CD4-positive, CD25-positive, alpha-beta regulatory T cell (primary cell): ENCODE measurements at regions not wholly inside any gene's neighbourhood (a gene's known extent, or its start where the extent isn't known, plus 50 kb on each side); places are given as distances from the start of the nearest gene placed in this dataset.

Experiments
- ATAC-seq, 2 donors: fragments of 150-1000 bp; cut with Tn5 transposase; one replicate each; pipeline ENCODE4 v1.10.0; 2021; ENCODE audit warnings: low read depth in 2 of 2, moderate number of reproducible peaks in 2 of 2, moderate library complexity in 1 of 2
- DNase-seq, 3 donors: peaks; one replicate each; pipeline versions ENCODE4 v3.0.0 to v3.0.0-alpha.2; 2012 to 2022; ENCODE audit warnings: mixed read lengths in 1 of 3
- H3K27ac ChIP-seq: one replicate; pipeline ENCODE4 v1.7.0; 2013; ENCODE audit warnings: mild to moderate bottlenecking, low read length; ENCODE audit not compliant: insufficient read depth, poor library complexity, severe bottlenecking
- H3K27me3 ChIP-seq: one replicate; pipeline ENCODE4 v1.7.0; 2013; ENCODE audit warnings: low read length; ENCODE audit not compliant: control insufficient read depth, insufficient read depth
- H3K36me3 ChIP-seq: one replicate; pipeline ENCODE4 v1.7.0; 2013; ENCODE audit warnings: mild to moderate bottlenecking, low read length, moderate library complexity; ENCODE audit not compliant: control insufficient read depth, insufficient read depth
- H3K4me1 ChIP-seq: 2 replicates; pipeline ENCODE4 v1.7.0; 2013; ENCODE audit warnings: mild to moderate bottlenecking, low read length; ENCODE audit not compliant: insufficient read depth, control insufficient read depth, poor library complexity, severe bottlenecking
- H3K4me3 ChIP-seq: one replicate; pipeline ENCODE4 v1.7.0; 2013; ENCODE audit warnings: low read depth, mild to moderate bottlenecking, low read length, moderate library complexity
- H3K9me3 ChIP-seq, 2 experiments: 1 replicate in 1 of 2; 2 replicates in 1 of 2; pipeline ENCODE4 v1.7.0; 2013; ENCODE audit warnings: low read length in 2 of 2, mild to moderate bottlenecking in 1 of 2, moderate library complexity in 1 of 2; ENCODE audit not compliant: control insufficient read depth in 2 of 2
- H3K27ac Mint-ChIP-seq, 3 donors: one replicate each; pipeline ENCODE4 v1.8.0; 2020 to 2022; ENCODE audit warnings: mild to moderate bottlenecking in 3 of 3, mixed read lengths in 3 of 3, moderate library complexity in 2 of 3
- H3K27me3 Mint-ChIP-seq: one replicate; pipeline ENCODE4 v1.8.0; 2022; ENCODE audit warnings: mild to moderate bottlenecking, mixed read lengths
- H3K36me3 Mint-ChIP-seq: one replicate; pipeline ENCODE4 v1.8.0; 2020; ENCODE audit warnings: mixed read lengths
- H3K4me1 Mint-ChIP-seq, 4 donors: one replicate each; pipeline ENCODE4 v1.8.0; 2020 to 2022; ENCODE audit warnings: mixed read lengths in 4 of 4, mild to moderate bottlenecking in 1 of 4
- H3K4me3 Mint-ChIP-seq, 4 donors: one replicate each; pipeline ENCODE4 v1.8.0; 2020 to 2022; ENCODE audit warnings: mild to moderate bottlenecking in 4 of 4, mixed read lengths in 4 of 4, moderate library complexity in 3 of 4
- H3K9me3 Mint-ChIP-seq, 7 donors: one replicate each; pipeline ENCODE4 v1.8.0; 2020 to 2022; ENCODE audit warnings: mixed read lengths in 7 of 7, mild to moderate bottlenecking in 3 of 7, moderate library complexity in 2 of 7

DNA sequence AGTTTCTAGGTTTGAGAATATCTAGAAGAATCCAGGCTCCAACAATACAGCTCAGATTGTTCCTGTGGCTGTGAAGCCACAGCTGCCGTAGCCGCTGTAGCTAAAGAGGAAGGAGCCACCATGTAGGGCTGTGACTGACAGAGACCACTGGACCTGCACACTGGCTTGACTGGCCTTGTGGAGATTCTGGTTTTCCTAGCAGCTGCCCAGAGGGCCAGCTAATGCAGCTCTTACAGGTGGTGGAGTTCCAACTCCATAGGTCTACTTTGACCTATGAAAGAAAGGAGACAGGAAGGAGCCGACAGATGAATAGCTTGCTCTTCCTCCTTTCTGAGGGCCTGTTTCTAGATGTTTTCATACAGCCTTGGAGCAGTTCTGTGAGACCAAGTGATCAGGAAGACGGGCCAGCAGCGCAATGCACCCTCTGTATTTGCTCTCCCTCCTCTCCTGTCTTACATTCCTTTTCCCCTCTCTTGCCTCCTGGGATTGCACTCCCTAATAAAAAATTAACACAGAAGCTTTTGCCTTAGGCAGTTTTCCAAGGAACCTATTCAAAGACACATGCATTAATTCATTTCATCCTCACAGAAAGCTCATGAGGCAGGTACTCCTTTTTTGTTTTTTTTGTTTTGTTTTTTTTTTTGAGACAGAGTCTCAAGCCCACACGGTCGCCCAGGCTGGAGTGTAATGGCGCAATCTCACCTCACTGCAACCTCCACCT is 51.8 kb upstream of the MYB start:
- no peaks in the 10 kb centered on the region for H3K9me3 Mint-ChIP-seq

DNA sequence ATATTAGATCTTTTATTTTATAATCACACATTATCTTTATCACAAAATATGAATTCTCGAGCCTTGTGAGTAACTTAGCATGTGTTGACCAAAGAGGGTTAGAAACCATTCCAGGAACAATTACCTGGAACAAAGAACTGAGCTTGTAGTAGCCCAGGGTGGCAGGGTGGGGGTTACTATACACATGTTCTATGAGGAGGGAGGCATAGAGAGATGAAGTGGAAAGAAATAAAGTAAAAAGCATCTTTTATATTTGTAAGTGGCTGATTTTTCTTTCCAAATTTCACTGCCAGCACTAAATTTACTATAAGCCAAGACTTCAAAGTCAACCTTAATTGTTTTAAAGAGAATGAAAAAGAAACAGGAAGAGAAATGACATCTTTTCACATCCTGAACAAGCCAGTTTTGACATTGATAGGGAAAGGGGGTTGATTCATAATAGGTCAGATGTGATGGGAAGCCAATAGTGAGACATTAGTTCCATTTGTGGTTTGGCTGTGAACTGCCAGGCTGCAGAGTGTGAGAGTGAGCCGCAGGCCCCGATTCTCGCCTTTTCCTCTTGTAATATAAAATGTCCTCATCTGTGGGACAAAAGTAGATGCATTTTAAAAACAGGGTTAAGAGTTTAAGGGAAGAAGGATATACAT is 52.7 kb upstream of the MYB start:
- DNase-seq (peak in 2 of 3 donors; percentile 45 to 78), ATAC-seq (peak; percentile 76 to 80)
- H3K9me3 Mint-ChIP-seq, result no peaks in the 10 kb centered on the region
- peaks cover 17% of the 10 kb centered on the region for H3K4me1 ChIP-seq
- no peaks in the 10 kb centered on the region for H3K27me3 Mint-ChIP-seq
- H3K4me3 Mint-ChIP-seq, result peak overlapping the region; percentile 20 to 91 (median 76)
- no peaks in the 10 kb centered on the region for H3K36me3 Mint-ChIP-seq
- H3K27ac Mint-ChIP-seq, result peak overlapping the region; percentile 95 to 96 (median 96)
- no peaks in the 10 kb centered on the region for H3K27me3 ChIP-seq
- H3K9me3 ChIP-seq, result no peaks in the 10 kb centered on the region
- H3K4me3 ChIP-seq, result peak overlapping the region; percentile 63
- H3K36me3 ChIP-seq, result no peaks in the 10 kb centered on the region
- peaks cover 9 to 37% (median 20%) of the 10 kb centered on the region in 4 donors for H3K4me1 Mint-ChIP-seq
- H3K27ac ChIP-seq, result peak overlapping the region; percentile 60

More for the DNA sequence above, 51.8 kb upstream of the MYB start:
- Histone ChIP-seq H3K9me3 (no peaks in the 10 kb centered on the region), H3K36me3 (no peaks in the 10 kb centered on the region), H3K4me3 (peak overlapping the region; percentile 63), H3K27me3 (no peaks in the 10 kb centered on the region), H3K27ac (peak overlapping the region; percentile 60), H3K4me1 (peaks cover 17% of the 10 kb centered on the region)
- Mint-ChIP-seq H3K4me1 (peaks cover 9 to 37% (median 20%) of the 10 kb centered on the region in 4 donors), H3K36me3 (no peaks in the 10 kb centered on the region), H3K4me3 (peak overlapping the region; percentile 20 to 91 (median 76)), H3K27me3 (no peaks in the 10 kb centered on the region), H3K27ac (peak overlapping the region; percentile 93 to 96 (median 96))
- ATAC-seq, result peak; percentile 44 to 46
- peak in 1 of 3 donors; percentile 58 for DNase-seq

DNA sequence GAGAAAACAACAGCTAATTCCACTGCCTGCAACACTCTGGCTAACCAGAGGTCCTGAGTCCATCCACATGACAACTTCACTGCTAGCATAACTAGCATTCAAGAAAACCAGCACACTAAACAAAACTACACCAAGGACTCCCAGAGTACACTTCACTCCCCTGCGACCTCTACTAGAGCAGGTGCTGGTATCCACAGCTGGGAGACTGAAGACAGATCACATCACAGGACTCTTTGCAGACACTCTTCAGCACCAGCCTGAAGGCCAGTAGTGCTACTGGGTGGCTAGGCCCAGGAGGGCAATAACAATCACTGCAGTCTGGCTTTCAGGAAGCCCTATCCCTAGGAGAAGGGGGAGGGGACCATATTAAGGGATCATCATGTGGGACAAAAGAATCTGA is 54.4 kb upstream of the MYB start:
- Mint-ChIP-seq H3K36me3 (no peaks in the 10 kb centered on the region), H3K4me3 (peak overlapping the region in 1 of 4 donors; percentile 36), H3K4me1 (peaks cover 9 to 37% (median 17%) of the 10 kb centered on the region in 4 donors), H3K27ac (peak overlapping the region in 1 of 3 donors; percentile 65), H3K27me3 (no peaks in the 10 kb centered on the region), H3K9me3 (no peaks in the 10 kb centered on the region)
- no peaks in the 10 kb centered on the region for H3K9me3 ChIP-seq
- H3K27ac ChIP-seq, result no peak overlapping the region
- H3K4me1 ChIP-seq, result peaks cover 17% of the 10 kb centered on the region
- H3K4me3 ChIP-seq, result no peak overlapping the region
- DNase-seq, result no peak
- no peaks in the 10 kb centered on the region for H3K27me3 ChIP-seq
- no peak for ATAC-seq
- H3K36me3 ChIP-seq, result no peaks in the 10 kb centered on the region

DNA sequence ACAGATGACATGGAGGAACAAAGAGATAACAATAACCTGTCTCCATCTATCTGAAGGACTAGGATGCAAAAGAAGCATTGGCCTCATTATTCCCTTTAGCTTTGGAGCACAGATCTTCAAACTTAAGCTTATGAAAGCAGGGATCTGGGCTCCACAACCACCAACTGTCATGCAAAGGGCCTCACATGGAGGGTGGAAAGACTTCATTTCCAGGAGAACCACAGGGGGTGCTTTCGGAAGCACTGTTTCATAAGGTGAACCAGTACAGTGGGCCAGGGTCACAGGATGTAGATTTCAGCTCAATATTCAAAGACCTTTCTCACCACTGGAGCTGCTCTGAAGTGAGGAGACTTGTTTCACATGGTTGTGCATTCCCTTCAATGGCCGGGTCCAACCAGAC is 55.1 kb upstream of the MYB start:
- no peak overlapping the region for H3K4me3 Mint-ChIP-seq
- H3K4me3 ChIP-seq, result no peak overlapping the region
- H3K27me3 Mint-ChIP-seq, result no peaks in the 10 kb centered on the region
- ATAC-seq, result no peak
- no peaks in the 10 kb centered on the region for H3K27me3 ChIP-seq
- no peak for DNase-seq
- H3K4me1 ChIP-seq, result peaks cover 17% of the 10 kb centered on the region
- no peaks in the 10 kb centered on the region for H3K9me3 ChIP-seq
- no peak overlapping the region for H3K27ac ChIP-seq
- peaks cover 0 to under 1% (median 0%) of the 10 kb centered on the region in 7 donors for H3K9me3 Mint-ChIP-seq
- H3K36me3 ChIP-seq, result no peaks in the 10 kb centered on the region
- no peaks in the 10 kb centered on the region for H3K36me3 Mint-ChIP-seq
- H3K27ac Mint-ChIP-seq, result no peak overlapping the region
- H3K4me1 Mint-ChIP-seq, result peaks cover 9 to 38% (median 18%) of the 10 kb centered on the region in 4 donors

DNA sequence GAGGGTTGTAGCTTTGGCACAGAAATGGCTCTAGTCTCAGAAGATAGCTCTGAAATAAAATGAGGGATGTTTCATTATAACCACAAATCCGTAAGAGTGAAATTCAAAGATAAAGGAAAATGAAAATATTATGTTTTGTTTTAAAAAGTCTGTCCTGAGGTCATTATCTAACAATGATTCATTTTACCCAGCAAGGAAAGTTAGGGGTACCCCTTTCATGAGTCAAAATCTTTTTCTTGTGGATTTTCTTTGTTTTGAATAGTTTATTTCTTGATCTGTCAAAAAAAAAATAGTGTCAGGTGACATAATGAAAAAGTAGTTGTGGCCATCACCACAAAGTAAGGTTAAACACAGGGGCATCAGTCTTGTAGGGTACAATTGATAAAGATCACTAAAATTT is 59.7 kb upstream of the MYB start:
- no peaks in the 10 kb centered on the region for H3K36me3 Mint-ChIP-seq
- Histone ChIP-seq H3K4me3 (no peak overlapping the region), H3K4me1 (peaks cover 11% of the 10 kb centered on the region), H3K27ac (no peak overlapping the region), H3K9me3 (no peaks in the 10 kb centered on the region), H3K36me3 (no peaks in the 10 kb centered on the region), H3K27me3 (no peaks in the 10 kb centered on the region)
- H3K4me3 Mint-ChIP-seq, result no peak overlapping the region
- DNase-seq, result no peak
- H3K9me3 Mint-ChIP-seq, result peaks cover 0 to 2% (median 0%) of the 10 kb centered on the region in 7 donors
- no peak for ATAC-seq
- H3K27ac Mint-ChIP-seq, result no peak overlapping the region
- H3K27me3 Mint-ChIP-seq, result no peaks in the 10 kb centered on the region
- peaks cover 6 to 28% (median 15%) of the 10 kb centered on the region in 4 donors for H3K4me1 Mint-ChIP-seq

DNA sequence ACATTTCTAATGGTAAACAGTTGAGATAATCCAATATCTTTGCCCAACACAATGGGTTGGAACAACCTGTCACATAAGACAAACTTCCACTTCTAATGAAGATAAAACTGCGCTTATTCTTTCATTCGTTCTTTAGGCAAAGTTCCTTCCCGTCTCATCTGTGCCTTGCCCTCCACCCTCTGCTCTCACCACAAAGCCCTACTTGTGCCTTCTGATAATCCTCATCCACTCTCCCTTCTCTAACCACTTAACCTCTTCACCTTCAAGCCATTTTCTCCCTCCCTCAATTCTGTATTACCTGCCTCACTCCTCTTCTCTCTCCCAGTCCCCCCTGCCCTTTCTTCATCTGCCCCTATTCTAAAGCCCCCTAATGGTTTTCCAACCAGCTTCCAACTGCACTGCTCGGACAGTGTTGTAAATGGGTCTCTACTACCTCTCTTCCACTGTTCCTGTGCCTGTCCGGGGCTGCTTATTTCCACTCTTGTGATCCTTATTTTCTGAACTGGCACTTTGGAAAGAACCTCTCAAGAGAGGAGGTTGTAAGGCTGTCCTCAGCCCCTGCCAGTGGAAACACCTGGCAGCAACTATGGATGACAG is 62.9 kb upstream of the MYB start:
- Histone ChIP-seq H3K27me3 (no peaks in the 10 kb centered on the region), H3K9me3 (no peaks in the 10 kb centered on the region), H3K4me3 (no peak overlapping the region), H3K27ac (no peak overlapping the region), H3K36me3 (no peaks in the 10 kb centered on the region), H3K4me1 (peaks cover 38% of the 10 kb centered on the region)
- ATAC-seq (no peak), DNase-seq (no peak)
- H3K27ac Mint-ChIP-seq, result peak overlapping the region in 2 of 3 donors; percentile 1 to 30
- no peaks in the 10 kb centered on the region for H3K36me3 Mint-ChIP-seq
- no peaks in the 10 kb centered on the region for H3K27me3 Mint-ChIP-seq
- H3K4me1 Mint-ChIP-seq, result peaks cover 30 to 51% (median 38%) of the 10 kb centered on the region in 4 donors
- H3K4me3 Mint-ChIP-seq, result peak overlapping the region in 2 of 4 donors; percentile 11 to 39
- H3K9me3 Mint-ChIP-seq, result peaks cover 0 to 2% (median 0%) of the 10 kb centered on the region in 7 donors

DNA sequence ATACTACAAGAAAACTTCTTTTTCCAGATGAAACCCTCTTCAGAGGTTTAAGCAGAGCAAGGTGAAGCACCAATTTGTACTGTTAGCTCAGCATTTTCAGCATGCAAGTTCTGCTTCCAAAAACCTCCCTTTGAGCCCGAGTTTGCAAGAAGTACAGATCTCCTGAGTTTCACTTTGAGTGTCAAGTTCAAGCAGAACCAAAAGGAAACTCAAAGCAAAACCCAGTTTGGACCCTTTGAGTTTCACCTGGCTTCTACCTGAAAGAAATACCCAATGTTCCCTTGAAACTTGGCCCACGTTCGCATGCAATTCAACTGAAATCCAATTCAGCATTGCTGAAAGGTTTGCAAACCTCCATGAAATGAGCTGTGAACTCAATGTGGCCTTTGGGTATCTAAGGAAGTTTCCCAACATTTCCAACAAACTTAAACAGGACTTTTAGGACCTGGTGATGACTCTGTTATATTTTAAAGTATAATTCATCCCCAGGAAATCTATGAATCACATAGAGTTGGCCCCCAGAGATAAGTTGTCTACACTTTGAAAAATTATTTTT is 62.9 kb upstream of the HBS1L start:
- H3K9me3 Mint-ChIP-seq, result peaks cover 0 to 2% (median 0%) of the 10 kb centered on the region in 7 donors
- peak in 1 of 3 donors; percentile 64 for DNase-seq
- peak overlapping the region in 2 of 3 donors; percentile 7 to 90 for H3K27ac Mint-ChIP-seq
- no peaks in the 10 kb centered on the region for H3K9me3 ChIP-seq
- no peaks in the 10 kb centered on the region for H3K27me3 Mint-ChIP-seq
- peaks cover 5% of the 10 kb centered on the region for H3K36me3 Mint-ChIP-seq
- H3K27me3 ChIP-seq, result no peaks in the 10 kb centered on the region
- H3K4me3 ChIP-seq, result peak overlapping the region; percentile 55
- no peak for ATAC-seq
- peaks cover 38% of the 10 kb centered on the region for H3K4me1 ChIP-seq
- H3K36me3 ChIP-seq, result no peaks in the 10 kb centered on the region
- peak overlapping the region in 3 of 4 donors; percentile 39 to 63 (median 52) for H3K4me3 Mint-ChIP-seq
- H3K4me1 Mint-ChIP-seq, result peaks cover 30 to 58% (median 42%) of the 10 kb centered on the region in 4 donors
- H3K27ac ChIP-seq, result peak overlapping the region; percentile 8
